ENCODE measurements at regions not wholly inside any gene's neighbourhood (a gene's known extent, or its start where the extent isn't known, plus 50 kb on each side); places are given as distances from the start of the nearest gene placed in this dataset.
"Not testable (repeated sequence)": the region's sequence is repeated elsewhere in the genome, so short reads cannot be mapped to it uniquely, and the experiment has no call there.

DNA sequence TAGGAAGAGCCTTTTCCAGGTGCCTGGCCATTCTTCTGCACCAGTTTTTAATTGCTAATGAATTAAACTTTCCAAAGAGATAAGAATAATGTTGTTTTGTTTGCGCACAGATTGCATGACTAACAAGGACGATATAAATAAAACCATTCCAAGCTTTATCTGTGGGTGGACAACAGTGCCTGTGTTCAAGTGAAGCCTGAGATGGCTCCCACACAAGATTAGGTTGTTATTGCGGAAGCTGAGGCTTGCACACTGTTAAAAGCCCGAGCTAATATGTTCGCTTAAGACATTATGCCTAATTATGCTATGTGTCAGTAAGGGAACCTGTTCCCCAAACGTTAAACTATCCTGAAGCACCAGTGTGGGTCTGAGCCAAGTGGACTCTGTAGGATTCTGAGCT lies 58.5 kb upstream of the NBPF11 start:
- TF ChIP-seq EZH2 (conservative IDR thresholded peaks at IDR 0.05; ENCODE audit: low read depth, low read length); POLR2AphosphoS5 (IDR thresholded peaks at IDR 0.05; ENCODE audit: low read depth, low read length); ZNF484 (CRISPR knock-in tag; IDR thresholded peaks at IDR 0.05; ENCODE audit: borderline replicate concordance, low read depth); RFX1 (IDR thresholded peaks at IDR 0.05); MEIS2 (CRISPR knock-in tag; IDR thresholded peaks at IDR 0.05); NR1H2 (CRISPR knock-in tag; IDR thresholded peaks at IDR 0.05; ENCODE audit: borderline replicate concordance, low read depth); FOSL1 (CRISPR knock-in tag; IDR thresholded peaks at IDR 0.05; ENCODE audit: borderline replicate concordance): not testable (repeated sequence)
- TF ChIP-seq, protein P1, sequence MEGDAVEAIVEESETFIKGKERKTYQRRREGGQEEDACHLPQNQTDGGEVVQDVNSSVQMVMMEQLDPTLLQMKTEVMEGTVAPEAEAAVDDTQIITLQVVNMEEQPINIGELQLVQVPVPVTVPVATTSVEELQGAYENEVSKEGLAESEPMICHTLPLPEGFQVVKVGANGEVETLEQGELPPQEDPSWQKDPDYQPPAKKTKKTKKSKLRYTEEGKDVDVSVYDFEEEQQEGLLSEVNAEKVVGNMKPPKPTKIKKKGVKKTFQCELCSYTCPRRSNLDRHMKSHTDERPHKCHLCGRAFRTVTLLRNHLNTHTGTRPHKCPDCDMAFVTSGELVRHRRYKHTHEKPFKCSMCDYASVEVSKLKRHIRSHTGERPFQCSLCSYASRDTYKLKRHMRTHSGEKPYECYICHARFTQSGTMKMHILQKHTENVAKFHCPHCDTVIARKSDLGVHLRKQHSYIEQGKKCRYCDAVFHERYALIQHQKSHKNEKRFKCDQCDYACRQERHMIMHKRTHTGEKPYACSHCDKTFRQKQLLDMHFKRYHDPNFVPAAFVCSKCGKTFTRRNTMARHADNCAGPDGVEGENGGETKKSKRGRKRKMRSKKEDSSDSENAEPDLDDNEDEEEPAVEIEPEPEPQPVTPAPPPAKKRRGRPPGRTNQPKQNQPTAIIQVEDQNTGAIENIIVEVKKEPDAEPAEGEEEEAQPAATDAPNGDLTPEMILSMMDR (CRISPR knock-in tag; IDR thresholded peaks at IDR 0.05) = not testable (repeated sequence)
